HEK293 (cell line): ENCODE measurements at regions not wholly inside any gene's neighbourhood (a gene's known extent, or its start where the extent isn't known, plus 50 kb on each side); places are given as distances from the start of the nearest gene placed in this dataset.

Source experiments
- CTCF ChIA-PET: fragments of 350-600 bp; formaldehyde crosslinking; extraction: SDS; loops from one replicate; lab custom pipeline; 2021; ENCODE audit warnings: antibody characterized with exemption; lab: Yijun Ruan, JAX
- POLR2A ChIA-PET: fragments of 300-600 bp; formaldehyde crosslinking; extraction: SDS; loops from one replicate; lab custom pipeline; 2020; ENCODE audit warnings: antibody characterized with exemption, inconsistent platforms; lab: Yijun Ruan, JAX
- H3K27ac ChIP-seq: fragments of 200-500 bp; sonication (Bioruptor generic); 2 replicates; pipeline ENCODE4 v1.5.1; 2014; ENCODE audit warnings: low read depth, low read length, control low read depth, inconsistent platforms; ENCODE audit errors: extremely low read depth
- H3K36me3 ChIP-seq, 2 experiments: fragments of 200-500 bp in 1 of 2; sonication (Bioruptor generic) in 1 of 2; 1 replicate in 1 of 2; 2 replicates in 1 of 2; pipeline ENCODE4 v1.5.1; 2014 to 2017; ENCODE audit warnings: inconsistent platforms in 2 of 2, low read length in 2 of 2; ENCODE audit not compliant: control insufficient read depth in 2 of 2, insufficient read depth in 1 of 2
- H3K4me1 ChIP-seq: fragments of 200-500 bp; sonication (Bioruptor generic); 2 replicates; pipeline ENCODE4 v1.5.1; 2014; ENCODE audit warnings: mild to moderate bottlenecking, low read length, inconsistent platforms; ENCODE audit not compliant: control insufficient read depth, insufficient read depth
- H3K4me3 ChIP-seq: 2 replicates; pipeline ENCODE4 v1.5.1; 2011; ENCODE audit warnings: low read depth, mild to moderate bottlenecking, control low read depth, low read length, moderate library complexity
- H3K9me3 ChIP-seq: fragments of 200-500 bp; sonication (Bioruptor generic); 2 replicates; pipeline ENCODE4 v1.5.1; 2014; ENCODE audit warnings: low read depth, low read length, inconsistent platforms; ENCODE audit not compliant: control insufficient read depth, insufficient read depth
- KLF1 ChIP-seq: fragments of 450-650 bp; formaldehyde crosslinking; IDR thresholded peaks from 2 replicates; pipeline ENCODE4 v1.5.1; 2016; ENCODE audit warnings: missing biosample characterization, missing genetic modification characterization
- OVOL3 ChIP-seq: fragments of 450-650 bp; formaldehyde crosslinking; IDR thresholded peaks from 2 replicates; pipeline ENCODE4 v1.5.1; 2016; ENCODE audit warnings: missing biosample characterization, missing genetic modification characterization
- SCRT2 ChIP-seq: fragments of 450-650 bp; formaldehyde crosslinking; IDR thresholded peaks from 2 replicates; pipeline ENCODE4 v1.5.1; 2016; ENCODE audit warnings: missing biosample characterization, missing genetic modification characterization
- SP7 ChIP-seq: fragments of 450-650 bp; formaldehyde crosslinking; IDR thresholded peaks from 2 replicates; pipeline ENCODE4 v1.5.1; 2016; ENCODE audit warnings: missing biosample characterization, missing genetic modification characterization
- ZBTB20 ChIP-seq: fragments of 450-650 bp; formaldehyde crosslinking; IDR thresholded peaks from 2 replicates; pipeline ENCODE4 v1.5.1; 2016; ENCODE audit warnings: missing biosample characterization, missing genetic modification characterization
- ZNF174 ChIP-seq: fragments of 450-650 bp; formaldehyde crosslinking; IDR thresholded peaks from 2 replicates; pipeline ENCODE4 v1.5.0; 2017; ENCODE audit warnings: missing biosample characterization, mild to moderate bottlenecking, missing genetic modification characterization
- ZNF248 ChIP-seq: fragments of 450-650 bp; formaldehyde crosslinking; IDR thresholded peaks from 2 replicates; pipeline ENCODE4 v1.5.1; 2017; ENCODE audit warnings: missing biosample characterization, missing genetic modification characterization
- ZNF26 ChIP-seq: fragments of 450-650 bp; formaldehyde crosslinking; IDR thresholded peaks from 2 replicates; pipeline ENCODE4 v1.5.1; 2016; ENCODE audit warnings: missing biosample characterization, missing genetic modification characterization
- ZNF324 ChIP-seq: fragments of 450-650 bp; formaldehyde crosslinking; IDR thresholded peaks from 2 replicates; pipeline ENCODE4 v1.5.1; 2016; ENCODE audit warnings: missing biosample characterization, missing genetic modification characterization
- ZNF404 ChIP-seq: fragments of 450-650 bp; formaldehyde crosslinking; IDR thresholded peaks from 2 replicates; pipeline ENCODE4 v1.5.1; 2017; ENCODE audit warnings: missing biosample characterization, missing genetic modification characterization
- ZNF501 ChIP-seq: fragments of 450-650 bp; formaldehyde crosslinking; IDR thresholded peaks from 2 replicates; pipeline ENCODE4 v1.5.1; 2016; ENCODE audit warnings: missing biosample characterization, missing genetic modification characterization
- ZNF514 ChIP-seq: fragments of 450-650 bp; formaldehyde crosslinking; IDR thresholded peaks from 2 replicates; pipeline ENCODE4 v1.5.1; 2016; ENCODE audit warnings: missing biosample characterization, missing genetic modification characterization
- ZNF585B ChIP-seq: fragments of 450-650 bp; formaldehyde crosslinking; IDR thresholded peaks from 2 replicates; pipeline ENCODE4 v1.5.1; 2016; ENCODE audit warnings: missing biosample characterization, missing genetic modification characterization
- ZNF596 ChIP-seq: fragments of 450-650 bp; IDR thresholded peaks from 2 replicates; pipeline ENCODE4 v1.5.0; 2018; ENCODE audit warnings: missing biosample characterization, mild to moderate bottlenecking, missing genetic modification characterization, moderate library complexity
- ZNF623 ChIP-seq: fragments of 450-650 bp; formaldehyde crosslinking; IDR thresholded peaks from 2 replicates; pipeline ENCODE4 v1.5.1; 2016; ENCODE audit warnings: missing biosample characterization, missing genetic modification characterization
- ZNF777 ChIP-seq: fragments of 450-650 bp; formaldehyde crosslinking; IDR thresholded peaks from 2 replicates; pipeline ENCODE4 v1.5.1; 2017; ENCODE audit warnings: missing biosample characterization, missing genetic modification characterization, borderline replicate concordance
- ZSCAN16 ChIP-seq: fragments of 450-650 bp; formaldehyde crosslinking; IDR thresholded peaks from 2 replicates; pipeline ENCODE4 v1.5.1; 2016; ENCODE audit warnings: missing biosample characterization, missing genetic modification characterization
- TF ChIP-seq, protein P1 (sequence below): fragments of 450-650 bp; formaldehyde crosslinking; IDR thresholded peaks from 2 replicates; pipeline ENCODE4 v1.5.1; 2016; ENCODE audit warnings: missing biosample characterization, missing genetic modification characterization
- TF ChIP-seq, protein P2 (sequence below): fragments of 450-650 bp; formaldehyde crosslinking; IDR thresholded peaks from 2 replicates; pipeline ENCODE4 v1.5.1; 2016; ENCODE audit warnings: missing biosample characterization, missing genetic modification characterization
- TF ChIP-seq, protein P3 (sequence below): fragments of 450-650 bp; formaldehyde crosslinking; optimal IDR thresholded peaks from 2 replicates; pipeline ENCODE3; 2016; ENCODE audit warnings: missing biosample characterization, mild to moderate bottlenecking, missing genetic modification characterization
- TF ChIP-seq, protein P4 (sequence below): fragments of 450-650 bp; formaldehyde crosslinking; IDR thresholded peaks from 2 replicates; pipeline ENCODE4 v1.5.1; 2016; ENCODE audit warnings: missing biosample characterization, missing genetic modification characterization, borderline replicate concordance

DNA sequence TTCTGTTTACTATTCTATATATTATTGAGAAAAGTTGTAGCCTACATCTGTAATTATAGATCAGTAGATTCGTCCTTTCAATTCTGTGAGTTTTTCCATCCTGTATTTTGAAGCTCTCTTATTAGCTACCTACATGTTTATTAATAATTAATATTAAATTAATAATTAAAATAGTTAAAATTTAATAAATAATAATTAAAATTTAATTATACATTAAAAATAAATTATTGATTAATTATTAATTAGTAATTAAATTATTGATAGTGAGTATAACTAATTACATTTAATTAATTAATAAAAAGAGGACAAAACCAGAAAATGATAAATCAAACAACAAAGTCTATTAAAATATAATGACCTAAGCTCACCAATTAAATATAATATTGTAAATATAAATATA, 606.6 kb upstream of the ROBO1 start (continued):
- TF ChIP-seq ZNF514 (tag by site-specific recombination) (no peak), ZNF596 (tag by site-specific recombination) (no peak)

GRCh38 chr3:80368616-80369015, 600.8 kb upstream of the ROBO1 start:
- Histone ChIP-seq H3K9me3 (no peaks in the 10 kb centered on the region), H3K4me3 (no peak overlapping the region), H3K4me1 (no peaks in the 10 kb centered on the region), H3K27ac (no peak overlapping the region), H3K36me3 (no peaks in the 10 kb centered on the region)
- ChIA-PET POLR2A (no interaction called here), CTCF (no interaction called here)
- no peak for TF ChIP-seq ZNF174
- no peak for TF ChIP-seq ZNF585B
- no peak for TF ChIP-seq ZNF623

DNA sequence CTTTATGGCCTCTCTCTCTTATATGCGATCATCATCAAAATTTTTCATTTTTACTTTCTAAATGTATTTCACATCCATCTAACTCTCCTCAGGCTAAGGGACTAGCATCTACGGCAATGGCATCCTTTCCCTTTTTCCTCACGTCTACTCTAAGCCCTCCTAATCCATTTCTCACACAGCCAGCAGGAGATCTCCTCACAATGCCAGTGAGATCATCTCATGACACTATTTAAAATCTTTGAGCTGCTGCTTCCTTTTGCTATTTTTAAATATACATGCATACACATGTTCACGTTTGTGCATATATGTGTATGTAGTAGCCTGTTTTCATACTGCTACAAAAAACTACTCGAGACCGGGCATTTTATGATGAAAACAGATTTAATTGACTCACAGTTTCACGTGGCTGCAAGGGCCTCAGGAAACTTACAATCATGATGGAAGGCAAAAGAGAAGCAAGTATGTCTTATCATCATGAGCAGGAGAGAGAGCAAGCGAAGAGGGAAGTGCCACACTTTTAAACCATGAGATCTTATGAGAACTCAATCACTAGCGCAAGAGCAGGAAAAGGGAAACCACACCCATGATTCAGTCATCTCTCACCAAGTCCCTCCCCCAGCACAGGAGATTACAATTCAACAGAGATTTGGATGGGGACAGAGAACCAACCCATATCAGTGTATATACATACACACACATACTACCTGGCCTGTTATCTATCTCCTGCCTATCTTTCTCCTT, 599.2 kb upstream of the ROBO1 start:
- Histone ChIP-seq H3K36me3 (no peaks in the 10 kb centered on the region), H3K9me3 (no peaks in the 10 kb centered on the region), H3K4me3 (no peak overlapping the region), H3K4me1 (no peaks in the 10 kb centered on the region), H3K27ac (no peak overlapping the region)
- ChIA-PET POLR2A (no interaction called here), CTCF (no interaction called here)
- TF ChIP-seq KLF1 (tag by site-specific recombination) (no peak), ZNF248 (no peak), ZSCAN16 (tag by site-specific recombination) (no peak), SCRT2 (no peak), ZNF26 (tag by site-specific recombination) (no peak), ZBTB20 (tag by site-specific recombination) (no peak), ZNF777 (tag by site-specific recombination) (no peak), OVOL3 (tag by site-specific recombination) (no peak), ZNF404 (tag by site-specific recombination) (no peak)
- TF ChIP-seq, protein P1, sequence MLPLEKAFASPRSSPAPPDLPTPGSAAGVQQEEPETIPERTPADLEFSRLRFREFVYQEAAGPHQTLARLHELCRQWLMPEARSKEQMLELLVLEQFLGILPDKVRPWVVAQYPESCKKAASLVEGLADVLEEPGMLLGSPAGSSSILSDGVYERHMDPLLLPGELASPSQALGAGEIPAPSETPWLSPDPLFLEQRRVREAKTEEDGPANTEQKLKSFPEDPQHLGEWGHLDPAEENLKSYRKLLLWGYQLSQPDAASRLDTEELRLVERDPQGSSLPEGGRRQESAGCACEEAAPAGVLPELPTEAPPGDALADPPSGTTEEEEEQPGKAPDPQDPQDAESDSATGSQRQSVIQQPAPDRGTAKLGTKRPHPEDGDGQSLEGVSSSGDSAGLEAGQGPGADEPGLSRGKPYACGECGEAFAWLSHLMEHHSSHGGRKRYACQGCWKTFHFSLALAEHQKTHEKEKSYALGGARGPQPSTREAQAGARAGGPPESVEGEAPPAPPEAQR (tag by site-specific recombination): no peak

DNA sequence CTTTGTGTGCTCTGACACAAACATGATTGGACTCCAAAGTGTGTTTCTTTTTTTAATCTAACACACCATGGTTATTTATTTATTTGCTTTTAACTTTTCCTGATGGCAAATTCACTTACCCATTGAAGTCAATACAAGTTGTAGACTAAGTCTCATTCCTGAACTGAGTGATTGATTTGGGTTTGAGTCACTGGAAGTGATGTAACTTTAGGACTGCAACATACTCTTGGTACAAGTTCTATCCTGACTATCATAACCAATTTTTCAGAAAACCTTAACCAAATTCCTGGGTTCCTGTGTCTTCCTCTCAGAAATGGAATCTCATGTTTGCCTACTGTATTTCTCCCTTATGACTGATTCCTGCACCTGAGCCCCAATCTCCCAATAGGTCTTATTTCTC, 590.0 kb upstream of the ROBO1 start:
- H3K9me3 ChIP-seq: no peaks in the 10 kb centered on the region
- H3K4me3 ChIP-seq: no peak overlapping the region
- ChIA-PET CTCF (no interaction called here), POLR2A (no interaction called here)
- H3K27ac ChIP-seq: no peak overlapping the region
- H3K4me1 ChIP-seq: no peaks in the 10 kb centered on the region
- H3K36me3 ChIP-seq: no peaks in the 10 kb centered on the region
- TF ChIP-seq, protein P2, sequence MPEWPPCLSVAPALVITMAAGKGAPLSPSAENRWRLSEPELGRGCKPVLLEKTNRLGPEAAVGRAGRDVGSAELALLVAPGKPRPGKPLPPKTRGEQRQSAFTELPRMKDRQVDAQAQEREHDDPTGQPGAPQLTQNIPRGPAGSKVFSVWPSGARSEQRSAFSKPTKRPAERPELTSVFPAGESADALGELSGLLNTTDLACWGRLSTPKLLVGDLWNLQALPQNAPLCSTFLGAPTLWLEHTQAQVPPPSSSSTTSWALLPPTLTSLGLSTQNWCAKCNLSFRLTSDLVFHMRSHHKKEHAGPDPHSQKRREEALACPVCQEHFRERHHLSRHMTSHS (tag by site-specific recombination): no peak
- TF ChIP-seq, protein P3, sequence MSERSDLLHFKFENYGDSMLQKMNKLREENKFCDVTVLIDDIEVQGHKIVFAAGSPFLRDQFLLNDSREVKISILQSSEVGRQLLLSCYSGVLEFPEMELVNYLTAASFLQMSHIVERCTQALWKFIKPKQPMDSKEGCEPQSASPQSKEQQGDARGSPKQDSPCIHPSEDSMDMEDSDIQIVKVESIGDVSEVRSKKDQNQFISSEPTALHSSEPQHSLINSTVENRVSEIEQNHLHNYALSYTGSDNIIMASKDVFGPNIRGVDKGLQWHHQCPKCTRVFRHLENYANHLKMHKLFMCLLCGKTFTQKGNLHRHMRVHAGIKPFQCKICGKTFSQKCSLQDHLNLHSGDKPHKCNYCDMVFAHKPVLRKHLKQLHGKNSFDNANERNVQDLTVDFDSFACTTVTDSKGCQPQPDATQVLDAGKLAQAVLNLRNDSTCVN (tag by site-specific recombination): no peak
- TF ChIP-seq SP7 (tag by site-specific recombination) (no peak), ZNF324 (tag by site-specific recombination) (no peak), ZNF501 (tag by site-specific recombination) (no peak)
- TF ChIP-seq, protein P4, sequence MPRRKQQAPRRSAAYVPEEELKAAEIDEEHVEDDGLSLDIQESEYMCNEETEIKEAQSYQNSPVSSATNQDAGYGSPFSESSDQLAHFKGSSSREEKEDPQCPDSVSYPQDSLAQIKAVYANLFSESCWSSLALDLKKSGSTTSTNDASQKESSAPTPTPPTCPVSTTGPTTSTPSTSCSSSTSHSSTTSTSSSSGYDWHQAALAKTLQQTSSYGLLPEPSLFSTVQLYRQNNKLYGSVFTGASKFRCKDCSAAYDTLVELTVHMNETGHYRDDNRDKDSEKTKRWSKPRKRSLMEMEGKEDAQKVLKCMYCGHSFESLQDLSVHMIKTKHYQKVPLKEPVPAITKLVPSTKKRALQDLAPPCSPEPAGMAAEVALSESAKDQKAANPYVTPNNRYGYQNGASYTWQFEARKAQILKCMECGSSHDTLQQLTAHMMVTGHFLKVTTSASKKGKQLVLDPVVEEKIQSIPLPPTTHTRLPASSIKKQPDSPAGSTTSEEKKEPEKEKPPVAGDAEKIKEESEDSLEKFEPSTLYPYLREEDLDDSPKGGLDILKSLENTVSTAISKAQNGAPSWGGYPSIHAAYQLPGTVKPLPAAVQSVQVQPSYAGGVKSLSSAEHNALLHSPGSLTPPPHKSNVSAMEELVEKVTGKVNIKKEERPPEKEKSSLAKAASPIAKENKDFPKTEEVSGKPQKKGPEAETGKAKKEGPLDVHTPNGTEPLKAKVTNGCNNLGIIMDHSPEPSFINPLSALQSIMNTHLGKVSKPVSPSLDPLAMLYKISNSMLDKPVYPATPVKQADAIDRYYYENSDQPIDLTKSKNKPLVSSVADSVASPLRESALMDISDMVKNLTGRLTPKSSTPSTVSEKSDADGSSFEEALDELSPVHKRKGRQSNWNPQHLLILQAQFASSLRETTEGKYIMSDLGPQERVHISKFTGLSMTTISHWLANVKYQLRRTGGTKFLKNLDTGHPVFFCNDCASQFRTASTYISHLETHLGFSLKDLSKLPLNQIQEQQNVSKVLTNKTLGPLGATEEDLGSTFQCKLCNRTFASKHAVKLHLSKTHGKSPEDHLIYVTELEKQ (tag by site-specific recombination): no peak
